GM12874 (cell line): ENCODE measurements at regions not wholly inside any gene's neighbourhood (a gene's known extent, or its start where the extent isn't known, plus 50 kb on each side); places are given as distances from the start of the nearest gene placed in this dataset.

Source experiments
- CTCF ChIP-seq: IDR thresholded peaks from 2 replicates; pipeline ENCODE4 v1.5.1; 2011; ENCODE audit warnings: low read depth, mild to moderate bottlenecking, control low read depth, low read length, moderate library complexity; ENCODE audit not compliant: insufficient read depth

DNA sequence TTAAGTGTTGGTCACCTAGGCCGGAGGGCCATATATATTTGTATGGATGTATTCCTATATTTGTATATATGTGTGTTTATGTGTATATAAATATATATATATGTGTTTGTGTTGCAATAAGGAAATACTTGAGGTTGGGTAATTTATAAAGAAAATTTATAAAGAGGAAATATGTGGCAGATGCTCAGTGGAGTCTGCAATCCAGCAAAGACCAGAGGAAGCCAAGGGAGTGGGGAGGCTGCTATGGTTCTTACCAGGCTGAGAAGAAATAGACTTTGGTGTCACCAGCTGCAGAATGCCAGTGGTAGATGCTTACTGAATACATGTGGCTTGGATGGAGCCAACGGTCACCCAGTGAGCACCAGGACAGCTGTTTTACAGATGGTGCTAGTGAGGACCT is 97.4 kb upstream of the ELOVL5 start:
- TF ChIP-seq CTCF: no peak

DNA sequence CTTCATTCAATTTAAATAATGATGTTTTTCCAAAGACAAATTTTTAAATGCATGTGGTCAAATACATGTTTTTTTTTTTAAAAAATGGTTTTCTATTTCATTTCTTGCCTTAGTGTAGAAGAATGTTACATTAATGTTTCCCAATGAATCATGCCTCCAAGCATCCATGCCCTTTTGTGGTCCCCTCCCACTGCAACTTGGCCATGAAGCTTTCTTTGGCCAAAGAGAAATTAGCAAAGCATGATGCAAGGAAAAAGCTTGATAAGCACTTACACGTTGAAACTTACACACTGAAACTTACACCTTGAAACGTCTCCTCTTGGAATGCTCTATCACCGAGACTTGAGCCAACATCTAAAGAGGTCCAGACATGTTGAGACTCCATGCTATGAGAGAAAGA is 93.0 kb upstream of the ELOVL5 start:
- no peak for TF ChIP-seq CTCF

- TF ChIP-seq CTCF: no peak
Observed at GRCh38 chr6:53441035-53441493, 92.3 kb upstream of the ELOVL5 start.

DNA sequence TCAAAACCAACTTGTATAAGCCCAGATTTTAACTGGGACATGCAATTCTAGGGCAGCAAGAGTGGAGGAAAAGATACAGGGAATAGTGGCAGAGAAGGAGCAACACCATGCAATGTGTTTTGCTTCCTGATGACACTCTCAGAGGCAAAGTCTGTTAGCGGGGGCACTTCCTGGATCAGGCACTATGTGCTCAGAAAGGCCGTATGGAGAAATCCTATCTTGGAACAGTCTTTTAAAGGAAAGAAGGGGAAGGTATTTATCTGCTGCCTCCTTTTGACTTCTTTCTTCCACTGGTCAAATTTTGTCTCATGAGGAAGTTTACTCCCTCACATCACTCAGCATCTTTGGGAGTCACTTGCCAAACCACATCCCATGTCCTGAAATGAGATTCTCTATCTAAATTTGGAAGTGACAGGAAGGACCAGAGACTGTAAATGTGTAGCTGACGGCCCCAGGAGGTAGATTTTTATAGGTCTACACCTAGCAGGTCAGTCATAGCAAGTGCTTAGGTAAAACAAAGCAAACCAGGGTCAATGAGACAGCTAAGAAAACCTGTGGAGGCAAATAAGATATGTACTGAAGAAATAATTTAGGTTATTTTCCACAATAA is 91.7 kb upstream of the ELOVL5 start:
- no peak for TF ChIP-seq CTCF

GRCh38 chr6:53439556-53439955 is 90.8 kb upstream of the ELOVL5 start:
- no peak for TF ChIP-seq CTCF

- peak; percentile 68 for TF ChIP-seq CTCF
Observed at GRCh38 chr6:53437557-53438202, 88.9 kb upstream of the ELOVL5 start.

- no peak for TF ChIP-seq CTCF
Observed at GRCh38 chr6:53436526-53437303, 88.0 kb upstream of the ELOVL5 start.
